ACHN (cell line): ENCODE measurements at regions not wholly inside any gene's neighbourhood (a gene's known extent, or its start where the extent isn't known, plus 50 kb on each side); places are given as distances from the start of the nearest gene placed in this dataset.

Experiments
- DNase-seq: peaks from one replicate; pipeline ENCODE4 v3.0.0-alpha.2; 2015
- in situ Hi-C: cut with HindIII; loops from 2 replicates; pipeline ENCODE4 v1.10.0; 2017; ENCODE audit warnings: low sequenced_read_pairs, low pct_ligation_motif_present, low pct_unique_long_range_greater_than_20kb

GRCh38 chr14:98304574-98304973 lies 967.4 kb downstream of the BCL11B start:
- in situ Hi-C loops, result no loop called here
- DNase-seq, result no peak

- in situ Hi-C loops, result no loop called here
- no peak for DNase-seq
These were observed 962.4 kb downstream of the BCL11B start for GRCh38 chr14:98309591-98309990.

GRCh38 chr14:98312006-98312405 lies 960.0 kb downstream of the BCL11B start:
- no peak for DNase-seq
- in situ Hi-C loops, result no loop called here

GRCh38 chr14:98321841-98322240 lies 950.2 kb downstream of the BCL11B start:
- DNase-seq, result no peak
- in situ Hi-C loops, result no loop called here

- DNase-seq, result peak; percentile 61
- in situ Hi-C loops, result no loop called here
These were observed 948.2 kb downstream of the BCL11B start for GRCh38 chr14:98323836-98324235.

- DNase-seq, result peak; percentile 92
- in situ Hi-C loops, result no loop called here
These were observed 946.2 kb downstream of the BCL11B start for GRCh38 chr14:98325761-98326160.

- in situ Hi-C loops, result no loop called here
- no peak for DNase-seq
These were observed 943.5 kb downstream of the BCL11B start for GRCh38 chr14:98328496-98328895.

- no peak for DNase-seq
- in situ Hi-C loops, result no loop called here
These were observed 937.8 kb downstream of the BCL11B start for GRCh38 chr14:98334186-98334585.

GRCh38 chr14:98341211-98341610 lies 930.8 kb downstream of the BCL11B start:
- DNase-seq, result no peak
- in situ Hi-C loops, result no loop called here

GRCh38 chr14:98345161-98345560 lies 926.8 kb downstream of the BCL11B start:
- DNase-seq, result peak; percentile 85
- in situ Hi-C loops, result no loop called here

GRCh38 chr14:98347686-98348085 lies 924.3 kb downstream of the BCL11B start:
- in situ Hi-C loops, result no loop called here
- DNase-seq, result no peak

- no peak for DNase-seq
- in situ Hi-C loops, result no loop called here
These were observed 923.5 kb downstream of the BCL11B start for GRCh38 chr14:98348505-98348904.

GRCh38 chr14:98350213-98350612 lies 921.8 kb downstream of the BCL11B start:
- in situ Hi-C loops, result no loop called here

GRCh38 chr14:98364961-98365360 lies 907.0 kb downstream of the BCL11B start:
- no peak for DNase-seq
- in situ Hi-C loops, result no loop called here

More at GRCh38 chr14:98350213-98350612, 921.8 kb downstream of the BCL11B start:
- no peak for DNase-seq

- in situ Hi-C loops, result no loop called here
These were observed 905.6 kb downstream of the BCL11B start for GRCh38 chr14:98366429-98366828.

GRCh38 chr14:98368221-98368620 lies 903.8 kb downstream of the BCL11B start:
- in situ Hi-C loops, result no loop called here

More at GRCh38 chr14:98366429-98366828, 905.6 kb downstream of the BCL11B start:
- DNase-seq, result no peak

GRCh38 chr14:98368916-98369315 lies 903.1 kb downstream of the BCL11B start:
- in situ Hi-C loops, result no loop called here

More at GRCh38 chr14:98368221-98368620, 903.8 kb downstream of the BCL11B start:
- DNase-seq, result no peak

GRCh38 chr14:98369344-98369743 lies 902.7 kb downstream of the BCL11B start:
- in situ Hi-C loops, result no loop called here
- no peak for DNase-seq

More at GRCh38 chr14:98368916-98369315, 903.1 kb downstream of the BCL11B start:
- DNase-seq, result no peak

GRCh38 chr14:98370352-98370751 lies 901.6 kb downstream of the BCL11B start:
- in situ Hi-C loops, result no loop called here
- DNase-seq, result no peak

- DNase-seq, result no peak
- in situ Hi-C loops, result no loop called here
These were observed 900.9 kb downstream of the BCL11B start for GRCh38 chr14:98371141-98371540.

- in situ Hi-C loops, result no loop called here
- no peak for DNase-seq
These were observed 897.9 kb downstream of the BCL11B start for GRCh38 chr14:98374136-98374535.
